ENCODE measurements at regions not wholly inside any gene's neighbourhood (a gene's known extent, or its start where the extent isn't known, plus 50 kb on each side); places are given as distances from the start of the nearest gene placed in this dataset.

GRCh38 chr3:118495206-118495605, 539.4 kb downstream of the IGSF11 start:
- TF ChIP-seq EZH2 (IDR thresholded peaks at IDR 0.05; ENCODE audit: insufficient read depth, poor library complexity, severe bottlenecking) (no peak), EZH2phosphoT487 (IDR thresholded peaks at IDR 0.05; ENCODE audit: insufficient read depth, low read depth) (no peak)

All from GM23248 (cell line).